Fibroblast of skin of left biceps (primary cell): ENCODE measurements at regions not wholly inside any gene's neighbourhood (a gene's known extent, or its start where the extent isn't known, plus 50 kb on each side); places are given as distances from the start of the nearest gene placed in this dataset.
"Not testable (repeated sequence)": the region's sequence is repeated elsewhere in the genome, so short reads cannot be mapped to it uniquely, and the experiment has no call there.

Experiments
- DNase-seq, 2 experiments: peaks; one replicate each; pipeline ENCODE4 v3.0.0-alpha.2; 2013; ENCODE audit warnings: low read depth in 2 of 2

- no peak for DNase-seq
Observed at GRCh38 chr15:66864871-66865281, 162.8 kb downstream of the SMAD6 start.

DNA sequence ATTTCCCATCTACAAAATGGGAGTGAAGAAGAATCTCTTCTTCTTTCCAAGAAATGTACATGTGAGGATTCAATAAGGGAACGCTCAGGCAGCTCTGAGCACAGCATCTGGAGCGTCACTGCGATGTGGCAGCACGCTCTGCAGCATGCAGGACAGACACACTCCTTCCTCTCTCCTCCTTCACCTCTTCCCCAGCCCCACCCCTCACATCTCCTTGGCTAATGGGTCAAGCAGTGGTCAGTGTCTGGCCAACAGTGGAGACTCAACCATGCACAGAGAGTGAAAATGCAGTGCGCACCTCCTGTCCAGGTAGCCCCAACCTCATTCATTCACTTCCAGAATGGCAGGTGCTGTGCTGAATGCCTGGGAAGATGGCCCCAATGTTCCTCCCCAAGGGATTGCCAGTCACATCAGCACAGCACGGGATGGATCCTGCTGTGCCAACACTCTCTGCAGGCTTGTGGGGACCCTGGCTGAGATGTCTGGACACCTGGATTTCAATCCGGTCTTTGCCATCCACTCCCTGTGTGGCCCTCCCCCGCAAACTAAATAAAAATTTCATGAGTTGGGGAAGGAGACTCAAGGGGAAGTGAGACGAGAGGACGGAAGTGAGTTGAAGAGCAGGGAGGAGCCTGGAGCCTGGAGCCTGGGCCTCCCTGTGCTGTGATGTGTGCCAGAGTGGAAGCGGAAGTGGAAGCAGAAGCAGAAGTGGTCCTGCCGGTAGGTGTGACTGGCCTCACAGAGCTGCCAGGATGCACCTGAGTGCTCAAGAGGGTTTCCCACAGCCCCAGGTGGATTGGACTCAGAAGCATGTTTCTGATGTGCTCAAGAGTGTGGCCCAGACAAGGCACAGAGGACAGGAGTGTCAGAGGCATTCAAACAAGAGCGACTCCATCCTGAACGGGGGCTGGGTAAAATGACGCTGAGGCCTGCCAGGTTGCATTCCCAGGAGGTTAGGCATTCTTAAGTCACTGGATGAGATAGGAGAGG, 163.9 kb downstream of the SMAD6 start:
- no peak for DNase-seq

DNA sequence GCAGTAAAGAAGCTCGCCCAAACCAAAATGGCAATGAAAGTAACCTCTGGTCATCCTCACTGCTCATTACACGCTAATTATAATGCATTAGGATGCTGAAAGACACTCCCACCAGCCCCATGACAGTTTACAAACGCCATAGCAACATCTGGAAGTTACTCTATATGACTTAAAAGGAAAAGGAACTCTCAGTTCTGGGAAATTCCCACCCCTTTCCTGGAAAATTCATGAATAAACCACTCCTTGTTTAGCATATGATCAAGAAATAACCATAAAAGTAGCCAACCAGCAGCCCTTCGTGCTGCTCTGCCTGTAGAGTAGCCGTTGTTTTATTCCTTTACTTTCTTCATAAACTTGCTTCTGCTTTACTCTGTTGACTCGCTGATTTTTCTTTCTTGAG, 164.6 kb downstream of the SMAD6 start:
- no peak for DNase-seq

DNA sequence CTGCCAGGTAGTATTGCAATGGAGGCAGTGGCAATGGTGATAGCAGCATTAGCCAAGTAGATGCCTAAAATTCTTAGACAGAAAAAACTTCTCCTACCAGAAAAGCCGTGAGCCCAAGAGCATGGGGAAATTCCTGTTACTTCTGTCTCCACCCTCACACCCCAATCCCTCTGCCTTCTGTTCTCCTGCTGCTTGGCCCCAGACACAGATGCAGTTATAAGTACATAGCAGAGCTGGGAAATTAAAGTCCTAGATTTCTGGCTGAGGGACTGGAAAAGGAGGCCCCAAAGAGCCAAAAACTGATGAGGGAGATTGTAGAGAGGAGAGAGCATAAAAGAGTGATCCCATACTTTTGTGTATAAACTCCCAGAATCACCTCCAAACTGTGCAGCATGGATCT, 166.9 kb downstream of the SMAD6 start:
- no peak for DNase-seq

GRCh38 chr15:66870880-66871388, 168.9 kb downstream of the SMAD6 start:
- no peak for DNase-seq

DNA sequence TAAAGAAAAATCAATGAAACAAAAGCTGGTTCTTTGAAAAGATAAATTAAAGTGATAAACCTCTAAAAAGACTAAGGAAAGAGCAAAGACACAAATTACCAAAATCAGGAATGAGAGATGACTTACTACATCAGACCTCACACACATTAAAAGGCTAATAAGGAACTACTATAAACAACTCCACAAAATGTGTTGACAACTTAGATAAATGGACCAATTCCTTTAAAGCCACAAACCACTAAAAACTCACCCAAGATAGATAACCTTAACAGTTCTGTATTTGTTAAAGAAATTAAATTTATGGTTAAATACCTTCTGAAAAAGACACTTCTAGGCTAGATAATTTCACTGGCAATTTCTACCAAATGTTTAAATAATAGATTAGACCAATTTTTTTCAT, 170.4 kb downstream of the SMAD6 start:
- DNase-seq: peak in 1 of 2 experiments; percentile 33

DNA sequence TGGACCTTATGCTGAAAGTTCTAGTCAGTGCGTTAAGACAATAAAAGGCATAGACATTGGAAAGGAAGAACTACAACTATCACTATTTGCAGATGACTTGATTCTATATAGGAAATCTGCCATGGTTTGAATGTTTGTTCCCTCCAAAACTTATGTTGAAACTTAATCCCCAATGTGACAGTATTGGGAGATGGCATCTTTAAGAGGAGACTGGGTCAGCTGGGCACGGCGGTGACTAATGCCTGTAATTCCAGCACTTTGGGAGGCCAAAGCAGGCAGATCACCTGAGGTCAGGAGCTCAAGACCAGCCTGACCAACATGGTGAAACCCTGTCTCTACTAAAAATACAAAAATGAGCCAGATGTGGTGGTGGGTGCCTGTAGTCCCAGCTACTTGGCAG, 171.3 kb downstream of the SMAD6 start:
- DNase-seq: not testable (repeated sequence)

- DNase-seq: no peak
Observed at GRCh38 chr15:66873856-66874255, 171.8 kb downstream of the SMAD6 start.

DNA sequence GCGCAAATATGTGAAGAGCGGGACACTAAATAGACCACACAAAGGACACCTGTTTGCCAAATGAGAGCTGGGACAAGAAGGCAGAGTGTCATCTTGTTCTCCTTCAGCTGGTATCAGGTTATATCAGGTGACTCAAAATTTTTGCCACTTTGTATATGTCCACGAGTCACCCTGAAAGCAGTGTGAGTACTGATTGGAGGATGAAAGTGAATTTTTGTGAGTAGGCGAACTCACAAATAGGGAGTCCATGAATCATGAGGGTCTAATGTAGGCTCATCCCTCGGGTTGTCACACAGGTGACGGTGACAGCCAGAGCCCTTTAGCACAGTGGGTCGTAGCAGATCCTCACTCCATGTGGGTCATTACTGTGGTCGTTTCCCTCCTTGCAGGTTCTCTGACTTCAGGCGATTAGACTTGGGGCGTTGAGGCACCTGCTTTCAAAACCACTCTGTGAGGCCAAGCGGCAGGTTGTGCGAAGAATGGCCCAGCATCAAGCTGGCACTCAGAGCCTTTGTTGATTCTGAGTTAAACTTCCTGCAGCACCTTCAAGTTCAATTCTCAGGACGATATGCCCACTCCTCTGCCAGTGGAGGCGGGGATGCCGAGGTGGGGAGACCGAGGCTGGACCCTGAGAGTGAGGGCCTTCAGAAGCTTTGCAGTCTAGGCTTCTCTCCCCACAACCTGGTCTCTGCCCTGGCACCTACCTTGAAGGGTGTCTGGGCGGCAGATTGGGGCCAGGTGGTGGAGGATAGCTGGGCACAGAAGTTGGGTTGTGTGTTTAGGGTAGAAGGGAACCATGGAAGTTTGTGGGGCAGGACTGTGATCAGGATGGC, 173.8 kb downstream of the SMAD6 start:
- DNase-seq: no peak

GRCh38 chr15:66876421-66876730, 174.3 kb downstream of the SMAD6 start:
- DNase-seq: no peak

DNA sequence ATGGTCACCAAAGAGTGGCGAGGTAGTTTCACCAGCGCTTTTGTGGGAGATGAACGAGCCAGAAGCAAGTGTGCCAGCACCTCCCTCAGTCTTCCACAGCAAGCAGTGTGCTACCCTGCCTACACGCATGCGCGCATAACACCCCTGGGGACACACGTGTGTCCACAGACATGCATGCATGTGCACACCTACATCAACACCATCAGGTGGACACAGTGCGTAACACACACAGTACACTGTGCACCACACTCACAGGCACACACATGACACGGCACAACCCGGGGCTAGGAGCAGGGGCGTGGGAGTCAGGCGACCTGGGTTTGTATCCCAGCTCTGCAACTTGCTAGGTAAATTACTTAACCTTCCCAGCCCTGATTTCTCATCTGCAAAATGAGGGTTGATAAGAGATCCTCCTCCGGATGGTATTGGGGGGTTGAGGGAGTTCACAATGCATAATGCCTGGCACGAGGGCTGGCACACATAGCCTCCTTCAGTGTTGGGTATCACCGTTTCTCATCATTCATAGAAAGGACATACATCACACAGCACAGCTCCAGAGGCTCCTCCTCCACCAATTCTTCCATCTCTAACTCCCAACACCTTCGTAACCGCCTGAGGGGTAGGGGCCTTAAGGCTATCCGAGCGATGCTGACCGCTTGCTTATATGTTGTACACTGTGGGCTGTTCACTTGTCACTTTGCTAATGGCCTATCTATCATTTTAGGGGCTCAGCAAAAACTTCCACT, 174.9 kb downstream of the SMAD6 start:
- DNase-seq: no peak

DNA sequence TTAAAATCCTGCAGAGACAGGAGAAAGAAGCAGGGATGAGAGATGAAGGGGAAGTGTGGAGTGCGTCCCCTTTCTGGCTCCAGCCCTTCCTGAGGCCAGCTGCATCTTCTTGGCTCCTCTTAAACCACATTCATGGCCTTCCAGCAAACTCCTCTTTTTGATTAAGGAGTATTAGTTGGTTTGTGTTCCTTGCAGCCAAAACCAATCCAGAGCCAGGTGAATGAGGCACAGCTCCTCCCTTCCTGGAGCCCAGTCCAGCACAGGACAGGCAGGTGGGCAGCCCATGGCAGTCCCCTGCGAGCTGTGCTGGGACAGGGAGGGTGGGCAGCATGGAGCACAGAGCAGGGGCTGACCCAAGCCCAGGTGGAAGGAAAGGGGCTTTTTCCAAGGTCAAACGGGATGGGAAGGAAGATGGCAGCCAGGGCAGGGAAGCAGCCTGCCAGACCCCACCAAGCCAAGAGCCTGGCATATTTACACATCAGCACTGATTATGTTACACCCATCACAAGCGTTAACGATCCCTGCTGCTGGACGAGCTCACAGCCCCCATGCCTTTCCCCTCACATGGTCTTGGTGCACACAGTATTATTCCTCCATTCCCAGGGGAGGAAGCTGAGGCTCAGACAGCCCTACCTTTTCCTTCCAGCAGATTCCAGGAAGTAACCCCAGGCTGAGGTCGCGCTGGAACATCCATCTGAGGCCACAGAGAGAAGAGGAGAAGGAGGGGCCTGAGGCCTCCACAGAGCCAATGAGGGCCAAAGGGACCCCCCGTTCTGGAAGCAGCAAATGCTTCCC, 175.6 kb downstream of the SMAD6 start:
- no peak for DNase-seq

DNA sequence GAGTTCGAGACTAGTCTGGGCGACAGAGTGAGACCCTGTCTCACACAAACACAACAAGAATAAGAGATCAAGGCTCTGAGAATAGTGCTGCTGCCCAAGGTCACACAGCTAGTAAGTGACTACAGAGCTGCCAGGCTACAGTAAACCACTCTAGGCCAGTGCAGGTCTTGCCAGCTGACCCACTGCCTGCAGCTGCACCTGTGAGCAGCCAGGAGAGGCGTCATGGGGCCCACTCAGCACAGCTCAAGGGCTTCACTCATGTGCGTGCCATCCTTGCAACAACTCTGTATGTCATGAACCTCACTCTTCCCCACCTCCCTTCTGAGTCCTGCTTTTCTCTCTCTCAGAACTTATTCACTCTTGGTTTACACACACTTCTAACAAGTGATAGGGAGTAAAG, 176.7 kb downstream of the SMAD6 start:
- no peak for DNase-seq

DNA sequence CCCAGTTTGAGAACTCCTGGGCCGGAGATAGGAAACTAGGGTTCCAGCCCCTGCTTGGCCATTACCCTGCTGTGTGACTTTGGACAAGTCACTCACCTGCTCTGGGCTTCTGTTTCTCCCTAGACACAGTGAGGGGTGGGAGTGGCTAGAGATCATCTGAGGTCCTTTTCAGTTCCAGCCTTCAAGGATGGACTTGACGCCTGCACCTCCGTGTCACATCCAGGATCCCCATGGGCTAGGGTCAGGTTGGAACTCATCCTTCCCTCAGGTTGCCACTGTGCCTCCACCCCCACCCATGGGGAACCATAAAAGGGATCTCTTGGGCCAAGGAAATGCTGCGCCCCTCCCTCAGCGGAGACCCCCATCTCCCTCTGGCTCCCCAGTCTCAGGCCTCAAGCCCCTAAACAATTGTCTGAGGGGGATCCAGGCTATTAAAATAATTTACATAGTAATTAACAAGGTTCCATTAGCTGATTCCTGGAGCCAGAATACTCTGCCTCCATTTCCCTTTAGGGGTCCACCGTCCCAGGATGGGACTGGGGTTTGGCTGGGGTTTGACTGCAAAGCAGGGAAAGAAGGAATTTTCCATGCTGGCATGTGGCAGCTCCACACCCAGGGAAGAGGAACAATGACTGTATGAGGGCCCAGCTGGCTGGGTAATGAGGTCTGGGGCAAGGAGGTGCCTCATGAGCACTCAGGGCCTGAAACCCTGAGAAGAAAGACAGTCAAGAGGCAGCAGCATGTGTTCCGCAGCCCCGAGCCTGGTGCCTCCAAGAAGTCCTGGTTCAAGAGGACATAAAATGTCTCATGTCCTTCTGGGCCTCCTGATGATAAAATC, 177.7 kb downstream of the SMAD6 start:
- no peak for DNase-seq

GRCh38 chr15:66880380-66881155, 178.5 kb downstream of the SMAD6 start:
- DNase-seq: no peak

DNA sequence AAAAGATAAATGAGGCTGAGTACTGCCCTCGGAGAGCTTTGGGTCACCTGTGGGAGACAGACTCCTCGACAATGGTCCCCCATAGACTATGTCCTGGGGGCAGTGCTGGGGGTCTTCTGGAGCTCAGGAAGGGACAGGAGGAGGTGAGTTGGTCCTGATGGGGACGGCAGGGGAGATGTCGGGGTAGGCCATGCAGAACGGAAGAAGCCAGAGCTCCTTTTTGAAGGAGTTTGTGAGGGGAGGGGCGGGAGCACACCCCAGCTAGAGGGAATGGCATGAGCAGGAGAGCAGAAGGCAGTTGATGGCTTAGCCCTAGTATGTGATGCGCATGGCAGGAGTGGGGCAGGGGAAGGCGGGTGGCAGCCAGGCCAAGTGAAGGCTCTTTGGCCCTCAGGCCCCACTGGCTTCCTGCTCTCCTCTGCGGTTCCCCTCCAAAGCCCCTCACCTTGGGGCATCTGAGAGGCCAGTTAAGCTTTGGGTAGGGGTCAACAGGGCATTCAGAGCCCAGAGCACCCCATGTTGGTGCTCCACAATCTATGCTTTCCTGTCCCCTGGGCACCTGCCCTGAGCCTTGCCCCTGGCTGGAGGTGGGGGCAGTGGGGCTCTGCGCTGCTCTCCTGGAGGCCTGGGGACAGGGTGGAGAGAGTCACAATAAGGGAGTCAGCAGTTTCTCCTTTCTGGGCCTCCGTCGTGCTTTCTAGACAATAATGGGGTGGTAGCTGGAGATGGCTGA, 179.3 kb downstream of the SMAD6 start:
- no peak for DNase-seq

DNA sequence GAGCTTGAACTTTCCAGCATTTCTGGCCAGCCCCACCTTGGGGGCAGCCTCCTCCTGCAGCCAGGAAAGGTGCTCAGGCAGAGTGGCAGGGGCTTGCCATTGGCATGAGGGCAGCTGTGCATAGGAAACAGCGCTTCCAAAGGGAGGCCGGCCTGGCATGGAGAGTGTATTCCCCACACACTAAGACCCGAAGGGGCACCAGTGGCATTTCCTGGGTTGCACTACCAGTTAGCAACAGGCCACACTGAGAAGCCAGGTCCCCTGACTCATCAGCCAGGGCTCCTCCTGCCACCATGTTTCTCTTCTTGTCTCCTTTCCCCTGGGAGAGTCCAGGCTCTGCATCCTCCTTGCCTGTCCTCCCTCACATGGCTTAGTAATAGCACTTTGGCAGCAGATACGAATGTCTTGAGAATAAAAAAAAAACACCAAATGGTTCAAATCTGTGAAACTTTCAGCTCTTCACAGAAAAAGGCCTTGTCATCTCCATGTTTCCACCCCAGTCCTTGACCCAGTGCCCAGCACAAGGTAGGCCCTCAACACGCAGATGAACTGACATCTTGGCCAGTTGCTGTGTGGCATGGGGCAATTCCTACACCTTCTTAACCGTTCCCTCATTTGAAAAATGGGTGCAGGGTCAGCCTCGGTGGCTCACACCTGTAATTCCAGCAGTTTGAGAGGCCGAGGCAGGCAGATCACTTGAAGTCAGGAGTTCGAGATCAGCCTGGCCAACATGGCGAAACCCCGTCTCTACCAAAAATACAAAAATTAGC, 180.4 kb downstream of the SMAD6 start:
- peak in 1 of 2 experiments; percentile 20 for DNase-seq
